ENCODE measurements at regions not wholly inside any gene's neighbourhood (a gene's known extent, or its start where the extent isn't known, plus 50 kb on each side); places are given as distances from the start of the nearest gene placed in this dataset.
"Not testable (repeated sequence)": the region's sequence is repeated elsewhere in the genome, so short reads cannot be mapped to it uniquely, and the experiment has no call there.

DNA sequence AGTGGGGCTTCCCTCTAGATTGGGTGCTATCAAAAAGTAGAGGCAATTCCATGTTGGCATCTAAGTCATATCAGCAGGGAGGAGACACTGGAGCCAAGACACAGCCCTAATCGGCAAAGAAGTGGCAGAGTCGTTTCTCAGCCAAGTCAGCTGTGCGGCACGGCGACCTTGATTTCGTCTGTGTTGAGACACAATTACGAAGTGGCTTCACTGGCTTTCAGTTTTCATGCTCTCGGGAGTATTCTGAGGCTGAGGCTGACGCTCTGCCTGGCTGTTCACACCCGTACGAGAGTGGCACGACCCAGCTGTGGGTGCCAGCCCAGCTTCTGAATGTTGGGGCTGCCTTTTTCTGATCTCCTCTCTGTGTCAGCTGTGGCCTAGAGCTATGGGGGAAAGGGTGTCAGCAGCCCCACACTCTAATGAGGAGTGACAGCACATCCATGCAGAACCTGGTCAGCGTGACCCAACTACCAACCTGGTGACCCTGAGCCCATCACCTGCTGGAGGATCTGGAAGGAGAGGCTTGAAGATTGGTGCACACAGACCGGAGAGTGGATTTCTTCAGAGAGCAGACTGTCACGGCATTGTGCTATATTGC, 105.7 kb upstream of the TMEM45B start:
- TF ChIP-seq, protein P1, sequence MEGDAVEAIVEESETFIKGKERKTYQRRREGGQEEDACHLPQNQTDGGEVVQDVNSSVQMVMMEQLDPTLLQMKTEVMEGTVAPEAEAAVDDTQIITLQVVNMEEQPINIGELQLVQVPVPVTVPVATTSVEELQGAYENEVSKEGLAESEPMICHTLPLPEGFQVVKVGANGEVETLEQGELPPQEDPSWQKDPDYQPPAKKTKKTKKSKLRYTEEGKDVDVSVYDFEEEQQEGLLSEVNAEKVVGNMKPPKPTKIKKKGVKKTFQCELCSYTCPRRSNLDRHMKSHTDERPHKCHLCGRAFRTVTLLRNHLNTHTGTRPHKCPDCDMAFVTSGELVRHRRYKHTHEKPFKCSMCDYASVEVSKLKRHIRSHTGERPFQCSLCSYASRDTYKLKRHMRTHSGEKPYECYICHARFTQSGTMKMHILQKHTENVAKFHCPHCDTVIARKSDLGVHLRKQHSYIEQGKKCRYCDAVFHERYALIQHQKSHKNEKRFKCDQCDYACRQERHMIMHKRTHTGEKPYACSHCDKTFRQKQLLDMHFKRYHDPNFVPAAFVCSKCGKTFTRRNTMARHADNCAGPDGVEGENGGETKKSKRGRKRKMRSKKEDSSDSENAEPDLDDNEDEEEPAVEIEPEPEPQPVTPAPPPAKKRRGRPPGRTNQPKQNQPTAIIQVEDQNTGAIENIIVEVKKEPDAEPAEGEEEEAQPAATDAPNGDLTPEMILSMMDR (IDR thresholded peaks at IDR 0.05), result no peak
- no peaks in the 10 kb centered on the region for H3K9me3 ChIP-seq
- H3K4me1 ChIP-seq, result no peaks in the 10 kb centered on the region
- ATAC-seq (no peak), DNase-seq (no peak)
- intact Hi-C loops (cut with DNase I), result no loop called here
- no peaks in the 10 kb centered on the region for H3K36me3 ChIP-seq
- H3K27ac ChIP-seq, result no peak overlapping the region
- peaks cover 0 to 22% of the 10 kb centered on the region in 2 donors for H3K27me3 ChIP-seq
- H3K4me3 ChIP-seq, result no peak overlapping the region

DNA sequence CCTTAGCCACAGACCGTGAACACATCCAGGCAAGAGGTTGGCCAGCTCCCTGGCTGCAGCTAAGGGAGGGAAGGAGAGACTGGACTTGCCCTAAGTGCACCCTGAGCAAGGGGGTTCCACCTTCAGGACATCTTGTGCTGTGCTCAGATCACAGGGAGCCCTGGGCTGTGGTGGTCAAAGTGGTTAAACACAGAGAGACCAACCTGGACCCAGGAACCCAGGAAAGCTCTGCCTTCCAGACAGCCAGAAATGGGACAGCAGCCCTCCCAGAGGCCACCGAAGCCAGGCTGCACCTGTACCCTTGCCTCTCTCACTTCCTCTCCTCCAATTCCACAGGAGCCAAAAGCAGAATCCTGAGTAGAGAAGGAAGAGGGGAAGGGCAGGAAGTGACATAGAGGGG, 105.2 kb upstream of the TMEM45B start:
- Histone ChIP-seq H3K27me3 (peaks cover 0 to 22% of the 10 kb centered on the region in 2 donors), H3K9me3 (no peaks in the 10 kb centered on the region), H3K27ac (no peak overlapping the region), H3K4me1 (no peaks in the 10 kb centered on the region), H3K4me3 (no peak overlapping the region), H3K36me3 (no peaks in the 10 kb centered on the region)
- ATAC-seq (no peak), DNase-seq (no peak)
- TF ChIP-seq, protein P1 (IDR thresholded peaks at IDR 0.05), result no peak
- intact Hi-C loops (cut with DNase I), result no loop called here

DNA sequence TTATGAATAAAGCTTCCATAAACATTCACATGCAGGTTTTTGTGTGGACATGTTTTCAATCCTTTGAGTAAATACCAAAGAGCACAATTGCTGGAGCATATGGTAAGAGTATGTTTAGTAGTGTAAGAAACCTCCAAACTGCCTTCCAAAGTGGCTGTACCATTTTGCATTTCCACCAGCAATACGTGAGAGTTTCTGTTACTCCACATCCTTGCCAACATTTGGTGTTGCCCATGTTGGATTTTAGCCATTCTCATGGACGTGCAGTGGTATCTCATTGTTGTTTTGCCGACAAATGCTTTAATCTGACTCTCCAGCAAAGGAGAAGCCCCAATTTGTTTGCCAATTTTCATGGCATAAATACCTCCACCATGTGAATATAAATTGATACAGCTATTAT, 103.9 kb upstream of the TMEM45B start:
- no peak for ATAC-seq
- DNase-seq, result no peak
- TF ChIP-seq, protein P1 (IDR thresholded peaks at IDR 0.05), result no peak
- no peaks in the 10 kb centered on the region for H3K4me1 ChIP-seq
- no peaks in the 10 kb centered on the region for H3K9me3 ChIP-seq
- H3K27me3 ChIP-seq, result peaks cover 0 to 22% of the 10 kb centered on the region in 2 donors
- no peaks in the 10 kb centered on the region for H3K36me3 ChIP-seq
- H3K27ac ChIP-seq, result no peak overlapping the region
- intact Hi-C loops (cut with DNase I), result no loop called here
- no peak overlapping the region for H3K4me3 ChIP-seq

DNA sequence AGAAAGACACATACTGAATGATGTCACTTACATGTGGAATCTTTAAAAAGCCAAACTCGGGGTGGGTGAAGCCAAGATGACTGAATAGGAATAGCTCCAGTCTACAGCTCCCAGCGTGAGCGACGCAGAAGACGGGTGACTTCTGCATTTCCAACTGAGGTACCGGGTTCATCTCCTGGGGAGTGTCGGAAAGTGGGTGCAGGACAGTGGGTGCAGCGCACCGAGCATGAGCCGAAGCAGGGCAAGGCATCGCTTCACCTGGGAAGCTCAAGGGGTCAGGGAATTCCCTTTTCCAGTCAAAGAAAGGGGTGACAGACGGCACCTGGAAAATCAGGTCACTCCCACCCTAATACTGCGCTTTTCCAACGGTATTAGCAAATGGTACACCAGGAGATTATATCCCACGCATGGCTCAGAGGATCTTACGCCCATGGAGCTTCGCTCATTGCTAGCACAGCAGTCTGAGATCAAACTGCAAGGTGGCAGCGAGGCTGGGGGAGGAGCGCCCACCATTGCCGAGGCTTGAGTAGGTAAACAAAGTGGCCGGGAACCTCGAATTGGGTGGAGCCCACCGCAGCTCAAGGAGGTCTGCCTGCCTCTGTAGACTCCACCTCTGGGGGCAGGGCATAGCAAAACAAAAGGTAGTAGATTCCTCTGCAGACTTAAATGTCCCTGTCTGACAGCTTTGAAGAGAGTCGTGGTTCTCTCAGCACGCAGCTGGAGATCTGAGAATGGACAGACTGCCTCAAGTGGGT, 103.0 kb upstream of the TMEM45B start:
- H3K27ac ChIP-seq; intact Hi-C loops (cut with DNase I); ATAC-seq; H3K36me3 ChIP-seq; H3K9me3 ChIP-seq; DNase-seq; H3K4me3 ChIP-seq; H3K4me1 ChIP-seq: not testable (repeated sequence)
- H3K27me3 ChIP-seq, result peaks cover 0 to 22% of the 10 kb centered on the region in 2 donors

DNA sequence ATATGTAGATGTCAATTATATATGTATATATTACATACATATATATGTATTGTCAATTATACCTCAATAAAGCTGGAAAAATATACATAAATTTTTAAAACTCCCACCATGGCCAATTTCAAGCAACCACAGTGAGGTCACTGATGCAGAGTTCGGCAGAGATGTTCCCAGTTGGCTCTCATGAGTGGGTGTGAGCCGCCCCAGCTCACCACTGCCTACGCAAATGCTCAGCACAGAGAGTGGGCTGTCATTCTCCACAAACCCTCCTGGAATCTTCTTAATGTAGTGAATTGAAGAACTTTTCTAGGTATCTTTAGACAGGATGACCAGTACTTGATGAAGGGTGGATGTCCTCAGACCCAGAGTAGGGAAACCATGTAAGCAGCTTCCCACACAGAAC, 96.6 kb upstream of the TMEM45B start:
- TF ChIP-seq, protein P1 (IDR thresholded peaks at IDR 0.05), result no peak
- no peak overlapping the region for H3K27ac ChIP-seq
- intact Hi-C loops (cut with DNase I), result no loop called here
- DNase-seq (no peak), ATAC-seq (no peak)
- no peaks in the 10 kb centered on the region for H3K27me3 ChIP-seq
- H3K9me3 ChIP-seq, result no peaks in the 10 kb centered on the region
- H3K36me3 ChIP-seq, result no peaks in the 10 kb centered on the region
- no peak overlapping the region for H3K4me3 ChIP-seq
- no peaks in the 10 kb centered on the region for H3K4me1 ChIP-seq

All from left lung (tissue), 4 donors.